ENCODE measurements at regions not wholly inside any gene's neighbourhood (a gene's known extent, or its start where the extent isn't known, plus 50 kb on each side); places are given as distances from the start of the nearest gene placed in this dataset.
A peak's percentile ranks its signal among the peaks of the same experiment; 100 is the strongest.
"Not testable (repeated sequence)": the region's sequence is repeated elsewhere in the genome, so short reads cannot be mapped to it uniquely, and the experiment has no call there.

DNA sequence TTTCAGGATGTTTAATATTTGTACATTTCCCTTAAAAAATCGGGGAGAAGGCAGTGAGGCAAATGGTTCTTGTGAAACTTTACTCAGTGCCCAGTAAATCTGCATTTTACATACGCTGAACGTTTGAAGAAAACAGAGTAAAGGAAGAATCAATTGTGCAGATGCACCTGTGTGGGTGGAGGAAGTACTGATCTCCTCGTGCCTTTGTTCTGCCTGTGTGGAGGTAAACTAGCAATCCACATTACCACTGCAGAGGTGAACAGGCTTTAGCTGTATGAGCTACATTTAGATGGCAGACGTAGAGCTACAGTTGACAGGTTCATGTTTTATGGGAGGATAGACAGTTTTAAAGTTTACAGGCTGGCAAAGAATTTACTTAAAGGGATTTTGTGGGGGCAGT is 62.7 kb upstream of the VIPR2 start:
- DNase-seq = no peak

DNA sequence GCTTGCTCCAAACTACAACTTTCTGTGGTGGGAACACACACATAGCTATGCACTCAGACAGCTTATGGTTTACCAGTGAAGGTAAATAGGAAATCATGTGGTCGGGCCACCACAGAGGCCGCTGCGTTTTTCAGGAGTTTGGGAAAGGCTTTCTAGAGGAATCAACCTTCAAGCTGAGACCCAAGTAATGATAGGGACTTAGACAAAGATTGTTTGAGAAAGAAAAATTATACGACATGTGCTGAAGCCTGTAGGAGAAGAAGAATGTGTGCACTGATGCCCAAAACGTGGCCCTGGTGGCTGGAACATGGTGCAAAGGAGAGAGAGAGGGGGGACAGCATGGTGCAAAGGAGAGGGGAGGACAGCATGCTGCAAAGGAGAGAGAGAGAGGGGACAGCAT is 61.2 kb upstream of the VIPR2 start:
- no peak for DNase-seq

DNA sequence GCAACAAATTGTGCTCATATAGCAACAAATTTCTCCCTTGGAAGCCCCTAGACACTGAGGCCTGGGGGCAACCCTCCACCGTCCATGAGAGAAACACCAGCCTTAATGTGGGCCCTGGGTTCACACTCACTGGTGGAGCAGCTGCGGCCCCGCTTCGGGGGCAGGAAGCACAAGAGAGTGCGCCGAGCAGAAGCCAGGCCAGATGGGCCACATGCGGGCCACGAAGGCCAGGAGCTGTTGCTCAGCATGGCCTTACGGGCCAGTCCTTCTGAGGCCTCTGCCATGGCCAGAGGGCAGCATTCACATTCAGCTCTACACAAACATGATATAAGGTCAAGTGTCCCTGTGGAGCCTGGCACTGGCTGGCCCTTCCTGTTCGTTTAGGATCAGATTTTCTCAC is 60.0 kb upstream of the VIPR2 start:
- no peak for DNase-seq

DNA sequence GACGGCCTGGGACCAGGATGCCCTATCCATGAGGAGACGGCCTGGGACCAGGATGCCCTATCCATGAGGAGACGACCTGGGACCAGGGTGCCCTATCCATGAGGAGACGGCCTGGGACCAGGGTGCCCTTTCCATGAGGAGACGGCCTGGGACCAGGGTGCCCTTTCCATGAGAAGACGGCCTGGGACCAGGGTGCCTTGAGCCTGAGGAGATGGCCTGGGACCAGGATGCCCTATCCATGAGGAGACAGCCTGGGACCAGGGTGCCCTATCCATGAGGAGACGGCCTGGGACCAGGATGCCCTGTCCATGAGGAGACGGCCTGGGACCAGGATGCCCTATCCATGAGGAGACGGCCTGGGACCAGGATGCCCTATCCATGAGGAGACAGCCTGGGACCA is 58.6 kb upstream of the VIPR2 start:
- not testable (repeated sequence) for DNase-seq

DNA sequence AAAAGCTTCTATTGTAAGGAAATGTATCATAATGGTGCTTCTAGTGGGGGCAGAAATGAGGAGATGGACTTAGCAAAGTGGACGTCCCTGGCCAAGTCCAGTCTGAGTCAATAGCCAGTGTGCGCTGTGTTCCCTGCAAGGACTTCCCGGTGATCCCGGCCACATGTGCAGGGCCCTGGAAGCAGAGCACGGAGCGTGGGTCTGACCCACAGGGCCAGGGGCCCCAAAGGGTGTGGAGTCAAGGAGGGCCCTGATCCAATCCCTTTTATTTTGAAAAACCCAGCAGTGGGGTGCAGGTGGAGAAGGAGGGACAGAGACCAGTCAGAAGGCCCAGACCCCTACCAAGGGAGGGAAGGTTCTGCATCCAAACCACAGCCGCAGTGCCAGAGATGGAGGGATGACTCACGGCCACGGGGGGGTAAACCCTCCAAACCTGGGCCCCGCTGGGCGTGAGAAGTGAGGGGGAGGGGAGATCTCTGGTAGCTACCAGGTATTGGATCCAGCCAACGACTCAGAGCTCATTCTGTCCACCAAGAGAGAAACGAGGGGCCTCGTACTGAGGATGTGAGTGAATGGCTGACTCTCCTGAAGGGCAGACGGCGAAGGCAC is 57.2 kb upstream of the VIPR2 start:
- no peak for DNase-seq

DNA sequence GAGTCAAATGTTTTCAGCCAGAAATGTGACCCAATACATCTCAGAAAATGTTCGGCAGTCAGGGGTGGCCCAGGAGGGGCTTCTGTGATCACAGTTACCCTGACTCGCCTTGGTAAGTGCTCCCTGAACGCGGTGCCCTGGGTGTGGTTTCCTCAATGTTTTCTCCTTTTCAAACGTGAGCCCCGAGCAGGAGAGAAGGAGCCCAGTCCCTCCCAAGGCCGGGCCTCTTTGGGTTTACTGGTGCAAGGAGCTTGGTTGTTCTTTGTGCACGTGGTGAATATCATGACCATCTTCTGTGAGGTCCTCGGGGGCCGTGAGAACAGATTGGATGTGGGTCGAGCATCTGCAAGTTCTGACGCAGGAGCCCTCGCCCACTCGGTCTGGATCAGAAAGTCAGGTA is 55.8 kb upstream of the VIPR2 start:
- DNase-seq = no peak

DNA sequence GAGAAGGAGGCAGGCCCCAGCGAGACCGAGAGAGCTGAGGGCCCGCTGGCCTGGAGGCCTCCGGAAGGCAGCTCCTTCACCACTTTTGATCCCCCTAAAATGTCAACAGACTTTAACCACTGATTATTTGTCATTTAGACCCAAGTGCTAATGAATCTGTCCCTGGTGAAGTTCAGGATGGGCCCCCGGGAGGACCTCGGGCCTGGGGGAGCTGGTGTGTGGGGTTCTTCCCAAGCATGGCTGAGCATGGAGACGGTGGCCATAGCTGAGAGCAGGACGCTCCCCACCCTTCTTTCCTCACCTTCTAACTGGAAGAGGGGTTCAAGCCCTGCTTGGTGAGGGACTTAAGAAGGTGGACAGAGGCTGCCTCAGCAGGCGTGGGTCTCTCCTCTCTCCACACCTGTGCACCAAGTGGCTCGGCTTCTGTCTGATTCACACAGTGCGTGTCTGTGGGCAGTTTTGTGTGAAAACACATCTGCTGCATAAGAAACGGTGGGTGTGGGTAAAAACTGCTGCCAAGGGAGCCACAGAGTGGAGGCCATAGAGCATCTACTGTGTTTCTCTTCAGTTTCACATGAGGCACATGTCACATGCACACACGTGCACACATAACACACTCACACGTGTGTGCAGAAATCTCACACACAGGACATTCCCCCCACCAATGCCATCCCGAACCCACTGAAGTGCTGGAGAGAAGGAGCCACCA is 53.5 kb upstream of the VIPR2 start:
- DNase-seq = no peak

DNA sequence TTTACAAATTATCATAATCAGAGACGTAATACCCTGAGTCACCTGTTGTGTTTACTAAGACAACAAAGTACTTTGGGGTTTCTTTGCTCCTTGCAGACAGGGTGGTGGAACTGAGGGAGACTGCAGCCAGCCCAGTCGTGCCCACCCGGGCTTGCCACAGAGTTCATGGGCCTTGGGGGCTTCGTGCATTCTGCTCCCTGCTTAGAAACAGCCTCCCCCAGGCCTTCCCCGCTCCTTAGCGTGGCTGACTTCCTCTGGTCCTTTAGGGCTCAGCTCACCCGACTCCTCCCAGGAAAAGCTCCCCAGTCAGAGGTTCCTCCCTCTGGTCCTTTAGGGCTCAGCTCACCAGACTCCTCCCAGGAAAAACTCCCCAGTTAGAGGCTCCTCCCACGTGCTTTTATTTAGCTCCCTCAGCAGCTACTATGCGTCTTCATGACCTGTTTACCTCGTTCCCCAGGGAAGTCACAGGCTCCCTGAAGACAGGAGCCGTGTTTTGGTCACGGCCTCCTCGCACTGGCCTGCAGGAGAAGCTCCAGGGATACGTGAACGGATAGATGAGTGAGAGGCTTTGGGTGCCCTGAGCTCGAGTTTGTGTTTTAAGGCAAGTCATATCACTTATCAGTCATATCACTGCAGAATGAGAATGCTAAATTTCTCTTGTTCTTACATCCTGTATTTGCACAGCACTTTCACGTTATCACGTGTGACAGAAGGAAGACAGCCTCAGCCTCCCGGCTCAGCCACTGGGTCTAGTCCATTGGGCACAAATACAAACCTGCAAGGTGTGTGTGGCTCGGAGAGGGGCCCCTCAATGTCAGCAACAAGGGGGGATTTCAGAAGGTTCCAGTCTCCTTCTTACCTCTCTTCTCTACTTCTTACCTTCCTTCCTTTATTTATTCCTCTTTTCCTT is 52.7 kb upstream of the VIPR2 start:
- DNase-seq = peak; percentile 91

DNA sequence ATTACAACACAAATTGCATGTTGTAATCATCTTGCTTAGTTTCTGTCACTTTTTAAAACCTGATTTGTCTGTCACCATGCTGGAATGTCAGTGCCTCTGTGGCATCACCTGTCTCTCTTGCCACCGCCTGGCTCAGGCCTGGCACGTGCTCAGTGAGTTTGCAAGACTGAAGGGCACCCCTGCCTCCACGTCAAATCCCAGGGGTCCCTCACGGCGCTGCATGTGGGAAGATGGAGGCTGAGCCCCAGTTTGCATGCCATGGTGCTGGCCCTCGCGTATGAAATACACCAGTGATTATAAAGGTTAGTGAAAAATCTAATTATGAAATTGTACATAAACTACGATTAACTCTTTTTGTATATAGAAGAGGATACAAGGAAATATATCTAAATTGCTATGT is 51.9 kb upstream of the VIPR2 start:
- no peak for DNase-seq

DNA sequence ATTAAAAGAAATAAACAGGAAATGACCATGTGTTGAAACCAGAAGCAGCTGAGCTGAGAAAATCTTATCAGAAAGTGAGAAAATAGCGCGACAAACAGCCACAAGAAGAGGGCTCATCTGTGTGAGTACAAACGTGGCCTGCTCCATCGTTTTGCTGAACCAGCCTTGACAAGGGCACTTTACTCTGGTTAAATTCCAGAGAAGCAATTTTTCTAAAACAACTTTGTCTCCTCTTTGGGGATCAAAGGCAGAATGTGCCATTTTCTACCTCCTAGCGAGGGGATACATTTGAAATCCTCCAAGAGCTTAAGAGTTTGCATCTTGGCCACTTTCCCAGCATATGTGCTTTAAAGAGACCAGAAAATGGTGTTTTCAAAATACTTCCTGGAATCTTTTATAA is 51.3 kb upstream of the VIPR2 start:
- no peak for DNase-seq

All from DMS53 (cell line).